ENCODE measurements at regions not wholly inside any gene's neighbourhood (a gene's known extent, or its start where the extent isn't known, plus 50 kb on each side); places are given as distances from the start of the nearest gene placed in this dataset.

DNA sequence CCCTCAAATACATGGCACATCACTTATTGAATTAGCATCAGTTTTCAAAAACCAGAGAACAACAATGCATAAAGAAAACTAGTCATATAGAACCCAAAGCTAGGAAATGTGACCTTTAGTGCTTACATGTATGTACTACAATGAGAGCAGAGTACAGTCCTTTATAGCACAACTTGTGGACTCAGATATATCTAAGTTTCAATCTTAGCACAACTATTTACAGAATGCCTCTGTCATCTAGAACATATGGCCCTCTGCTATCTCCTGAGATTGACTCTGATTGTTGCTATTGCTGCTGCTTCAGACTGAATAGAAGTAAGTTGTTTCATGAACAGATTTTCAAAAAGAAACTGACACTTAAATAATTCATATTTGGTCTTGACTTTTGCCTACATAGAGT, 1536.2 kb downstream of the EFNA5 start:
- TF ChIP-seq, protein P1, sequence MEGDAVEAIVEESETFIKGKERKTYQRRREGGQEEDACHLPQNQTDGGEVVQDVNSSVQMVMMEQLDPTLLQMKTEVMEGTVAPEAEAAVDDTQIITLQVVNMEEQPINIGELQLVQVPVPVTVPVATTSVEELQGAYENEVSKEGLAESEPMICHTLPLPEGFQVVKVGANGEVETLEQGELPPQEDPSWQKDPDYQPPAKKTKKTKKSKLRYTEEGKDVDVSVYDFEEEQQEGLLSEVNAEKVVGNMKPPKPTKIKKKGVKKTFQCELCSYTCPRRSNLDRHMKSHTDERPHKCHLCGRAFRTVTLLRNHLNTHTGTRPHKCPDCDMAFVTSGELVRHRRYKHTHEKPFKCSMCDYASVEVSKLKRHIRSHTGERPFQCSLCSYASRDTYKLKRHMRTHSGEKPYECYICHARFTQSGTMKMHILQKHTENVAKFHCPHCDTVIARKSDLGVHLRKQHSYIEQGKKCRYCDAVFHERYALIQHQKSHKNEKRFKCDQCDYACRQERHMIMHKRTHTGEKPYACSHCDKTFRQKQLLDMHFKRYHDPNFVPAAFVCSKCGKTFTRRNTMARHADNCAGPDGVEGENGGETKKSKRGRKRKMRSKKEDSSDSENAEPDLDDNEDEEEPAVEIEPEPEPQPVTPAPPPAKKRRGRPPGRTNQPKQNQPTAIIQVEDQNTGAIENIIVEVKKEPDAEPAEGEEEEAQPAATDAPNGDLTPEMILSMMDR (conservative IDR thresholded peaks at IDR 0.05; ENCODE audit: low read depth, low read length): no peak
- TF ChIP-seq EZH2 (IDR thresholded peaks at IDR 0.05; ENCODE audit: borderline replicate concordance, low read depth, low read length, poor library complexity, severe bottlenecking): no peak

Data from A673 (cell line).